Astrocyte (in vitro differentiated cells and primary cell): ENCODE measurements at regions not wholly inside any gene's neighbourhood (a gene's known extent, or its start where the extent isn't known, plus 50 kb on each side); places are given as distances from the start of the nearest gene placed in this dataset.

Experiments used
- DNase-seq: peaks from one replicate; pipeline ENCODE4 v3.0.0-alpha.2; 2010; ENCODE audit warnings: low read depth
- FAIRE-seq: peaks from 2 replicates; lab custom pipeline; 2011; peaks lifted over from hg19 to GRCh38; lab: Jason Lieb, UNC
- H2AFZ ChIP-seq: 2 replicates; pipeline ENCODE4 v1.6.0; 2012; ENCODE audit warnings: low read depth, low read length, inconsistent platforms
- H3K27ac ChIP-seq: 2 replicates; pipeline ENCODE4 v1.5.1; 2011; ENCODE audit warnings: low read depth, low read length, inconsistent platforms
- H3K27me3 ChIP-seq: 2 replicates; pipeline ENCODE4 v1.6.0; 2011; ENCODE audit warnings: low read length, inconsistent platforms; ENCODE audit not compliant: insufficient read depth
- H3K36me3 ChIP-seq: 2 replicates; pipeline ENCODE4 v1.5.1; 2011; ENCODE audit warnings: low read length, inconsistent platforms; ENCODE audit not compliant: insufficient read depth
- H3K4me1 ChIP-seq: 2 replicates; pipeline ENCODE4 v1.5.1; 2011; ENCODE audit warnings: low read length, inconsistent platforms; ENCODE audit not compliant: insufficient read depth
- H3K4me2 ChIP-seq: 2 replicates; pipeline ENCODE4 v1.6.0; 2012; ENCODE audit warnings: low read length, inconsistent platforms
- H3K4me3 ChIP-seq: 2 replicates; pipeline ENCODE4 v1.5.1; 2011; ENCODE audit warnings: low read depth, mild to moderate bottlenecking, low read length, inconsistent platforms; ENCODE audit not compliant: insufficient read depth
- H3K79me2 ChIP-seq: 2 replicates; pipeline ENCODE4 v1.6.0; 2012; ENCODE audit warnings: mild to moderate bottlenecking, low read length, inconsistent platforms; ENCODE audit not compliant: insufficient read depth
- H3K9ac ChIP-seq: 2 replicates; pipeline ENCODE4 v1.6.0; 2012; ENCODE audit warnings: mild to moderate bottlenecking, low read length, inconsistent platforms
- H3K9me3 ChIP-seq: 2 replicates; pipeline ENCODE4 v1.5.1; 2012; ENCODE audit warnings: low read depth, mild to moderate bottlenecking, low read length, inconsistent platforms; ENCODE audit not compliant: insufficient read depth
- H4K20me1 ChIP-seq: 2 replicates; pipeline ENCODE4 v1.6.0; 2012; ENCODE audit warnings: low read length, inconsistent platforms; ENCODE audit not compliant: insufficient read depth
- H3K27ac Mint-ChIP-seq: one replicate; pipeline ENCODE4 v1.8.0; 2021; ENCODE audit warnings: mild to moderate bottlenecking, mixed read lengths; ENCODE audit not compliant: unreplicated experiment
- H3K27me3 Mint-ChIP-seq: one replicate; pipeline ENCODE4 v1.8.0; 2021; ENCODE audit warnings: low read depth, mixed read lengths; ENCODE audit not compliant: unreplicated experiment
- H3K36me3 Mint-ChIP-seq: one replicate; pipeline ENCODE4 v1.8.0; 2021; ENCODE audit warnings: low read depth, mixed read lengths; ENCODE audit not compliant: unreplicated experiment
- H3K4me1 Mint-ChIP-seq: one replicate; pipeline ENCODE4 v1.8.0; 2021; ENCODE audit warnings: low read depth, mixed read lengths; ENCODE audit not compliant: unreplicated experiment
- H3K4me3 Mint-ChIP-seq: one replicate; pipeline ENCODE4 v1.8.0; 2021; ENCODE audit warnings: mild to moderate bottlenecking, moderate library complexity, mixed read lengths; ENCODE audit not compliant: unreplicated experiment
- H3K9me3 Mint-ChIP-seq: one replicate; pipeline ENCODE4 v1.8.0; 2021; ENCODE audit warnings: mild to moderate bottlenecking, mixed read lengths; ENCODE audit not compliant: unreplicated experiment
- CTCF ChIP-seq: IDR thresholded peaks from 2 replicates; pipeline ENCODE4 v1.5.1; 2011; ENCODE audit warnings: low read depth, mild to moderate bottlenecking, inconsistent platforms, low read length, moderate library complexity; ENCODE audit not compliant: insufficient read depth
- EZH2 ChIP-seq: IDR thresholded peaks from 2 replicates; pipeline ENCODE4 v1.6.1; 2012; ENCODE audit warnings: mild to moderate bottlenecking, low read length, inconsistent platforms; ENCODE audit not compliant: insufficient read depth

- peaks cover 4% of the 10 kb centered on the region for H3K27me3 Mint-ChIP-seq
- DNase-seq (no peak), FAIRE-seq (no peak)
- Histone ChIP-seq H2AFZ (no peak overlapping the region), H3K4me2 (no peak overlapping the region), H3K27me3 (no peaks in the 10 kb centered on the region), H3K36me3 (no peaks in the 10 kb centered on the region), H3K79me2 (peaks cover 5% of the 10 kb centered on the region), H3K4me1 (no peaks in the 10 kb centered on the region), H4K20me1 (no peaks in the 10 kb centered on the region), H3K9ac (no peak overlapping the region), H3K4me3 (no peak overlapping the region), H3K27ac (no peak overlapping the region), H3K9me3 (no peaks in the 10 kb centered on the region)
- H3K4me3 Mint-ChIP-seq: no peak overlapping the region
- H3K27ac Mint-ChIP-seq: no peak overlapping the region
- H3K4me1 Mint-ChIP-seq: no peaks in the 10 kb centered on the region
- H3K36me3 Mint-ChIP-seq: no peaks in the 10 kb centered on the region
- H3K9me3 Mint-ChIP-seq: no peaks in the 10 kb centered on the region
- TF ChIP-seq CTCF: no peak
- TF ChIP-seq EZH2: no peak
Observed at GRCh38 chr3:87801409-87801808, 257.4 kb downstream of the CGGBP1 start.

DNA sequence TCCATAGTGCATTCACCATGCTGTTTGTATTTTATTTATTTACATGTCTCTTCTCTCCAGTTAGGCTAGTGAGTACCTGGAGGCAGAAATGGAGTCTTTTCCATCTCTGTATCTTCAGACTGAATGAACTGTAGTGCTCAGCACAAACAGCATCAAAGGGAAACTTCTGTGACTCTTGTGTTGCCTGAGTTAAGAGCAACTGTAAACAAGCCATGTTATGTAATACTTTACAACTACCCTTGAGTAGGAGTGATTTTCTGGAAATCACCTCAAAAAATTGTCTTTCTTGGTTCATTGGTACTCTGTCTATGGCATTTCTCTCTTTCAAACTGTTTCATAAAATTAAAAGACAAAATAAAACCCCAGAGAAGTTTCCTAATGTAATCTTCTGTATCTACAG is 258.3 kb downstream of the CGGBP1 start:
- Histone ChIP-seq H3K9ac (no peak overlapping the region), H3K27me3 (no peaks in the 10 kb centered on the region), H3K9me3 (no peaks in the 10 kb centered on the region), H3K4me2 (no peak overlapping the region), H3K36me3 (no peaks in the 10 kb centered on the region), H3K27ac (no peak overlapping the region), H4K20me1 (no peaks in the 10 kb centered on the region), H3K79me2 (peaks cover 5% of the 10 kb centered on the region), H3K4me3 (no peak overlapping the region), H2AFZ (no peak overlapping the region), H3K4me1 (no peaks in the 10 kb centered on the region)
- no peak for FAIRE-seq
- H3K36me3 Mint-ChIP-seq: no peaks in the 10 kb centered on the region
- no peaks in the 10 kb centered on the region for H3K4me1 Mint-ChIP-seq
- no peak for DNase-seq
- no peaks in the 10 kb centered on the region for H3K9me3 Mint-ChIP-seq
- no peak overlapping the region for H3K4me3 Mint-ChIP-seq
- no peak overlapping the region for H3K27ac Mint-ChIP-seq
- H3K27me3 Mint-ChIP-seq: peaks cover 4% of the 10 kb centered on the region
- no peak for TF ChIP-seq EZH2
- TF ChIP-seq CTCF: no peak

- H3K4me3 Mint-ChIP-seq: no peak overlapping the region
- H4K20me1 ChIP-seq: no peaks in the 10 kb centered on the region
- peaks cover 3% of the 10 kb centered on the region for H3K9me3 Mint-ChIP-seq
- no peak for FAIRE-seq
- no peak overlapping the region for H2AFZ ChIP-seq
- H3K9ac ChIP-seq: no peak overlapping the region
- no peaks in the 10 kb centered on the region for H3K4me1 Mint-ChIP-seq
- H3K27ac ChIP-seq: no peak overlapping the region
- H3K4me3 ChIP-seq: no peak overlapping the region
- no peaks in the 10 kb centered on the region for H3K36me3 ChIP-seq
- H3K36me3 Mint-ChIP-seq: no peaks in the 10 kb centered on the region
- no peak overlapping the region for H3K4me2 ChIP-seq
- peaks cover 19% of the 10 kb centered on the region for H3K27me3 Mint-ChIP-seq
- H3K79me2 ChIP-seq: peaks cover 5% of the 10 kb centered on the region
- no peak for DNase-seq
- no peak overlapping the region for H3K27ac Mint-ChIP-seq
- H3K27me3 ChIP-seq: peaks cover 1% of the 10 kb centered on the region
- H3K9me3 ChIP-seq: no peaks in the 10 kb centered on the region
- no peak for TF ChIP-seq CTCF
- TF ChIP-seq EZH2: no peak
- H3K4me1 ChIP-seq: no peaks in the 10 kb centered on the region
Observed at GRCh38 chr3:87798567-87798947, 260.2 kb downstream of the CGGBP1 start.
